ENCODE measurements at regions not wholly inside any gene's neighbourhood (a gene's known extent, or its start where the extent isn't known, plus 50 kb on each side); places are given as distances from the start of the nearest gene placed in this dataset.
"Not testable (repeated sequence)": the region's sequence is repeated elsewhere in the genome, so short reads cannot be mapped to it uniquely, and the experiment has no call there.

DNA sequence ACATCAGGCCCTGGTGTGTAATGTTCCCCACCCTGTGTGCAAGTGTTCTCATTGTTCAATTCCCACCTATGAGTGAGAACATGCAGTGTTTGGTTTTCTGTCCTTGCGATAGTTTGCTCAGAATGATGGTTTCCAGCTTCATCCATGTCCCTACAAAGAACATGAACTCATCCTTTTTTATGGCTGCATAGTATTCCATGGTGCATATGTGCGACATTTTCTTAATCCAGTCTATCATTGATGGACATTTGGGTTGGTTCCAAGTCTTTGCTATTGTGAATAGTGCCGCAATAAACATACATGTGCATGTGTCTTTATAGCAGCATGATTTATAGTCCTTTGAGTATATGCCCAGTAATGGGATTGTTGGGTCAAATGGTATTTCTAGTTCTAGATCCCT is 60.5 kb upstream of the PSME4 start:
- not testable (repeated sequence) for DNase-seq

DNA sequence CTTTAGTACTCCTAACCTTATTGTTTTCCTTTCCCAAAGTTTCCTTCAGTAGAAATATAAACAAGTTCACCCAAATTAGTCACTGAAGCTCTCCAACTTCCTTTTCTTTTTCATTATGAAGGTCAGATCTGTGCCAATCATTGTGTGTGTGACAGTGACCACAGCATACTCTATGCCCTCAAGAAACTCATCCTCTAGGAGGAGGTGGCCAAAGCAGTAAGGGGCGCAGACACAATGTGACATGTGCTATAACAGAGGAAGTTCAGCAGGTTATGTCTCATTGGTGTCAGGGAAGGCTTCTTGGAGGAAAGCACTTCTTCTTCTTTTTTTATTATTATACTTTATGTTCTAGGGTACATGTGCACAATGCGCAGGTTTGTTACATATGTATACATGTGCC is 60.0 kb upstream of the PSME4 start:
- no peak for DNase-seq

DNA sequence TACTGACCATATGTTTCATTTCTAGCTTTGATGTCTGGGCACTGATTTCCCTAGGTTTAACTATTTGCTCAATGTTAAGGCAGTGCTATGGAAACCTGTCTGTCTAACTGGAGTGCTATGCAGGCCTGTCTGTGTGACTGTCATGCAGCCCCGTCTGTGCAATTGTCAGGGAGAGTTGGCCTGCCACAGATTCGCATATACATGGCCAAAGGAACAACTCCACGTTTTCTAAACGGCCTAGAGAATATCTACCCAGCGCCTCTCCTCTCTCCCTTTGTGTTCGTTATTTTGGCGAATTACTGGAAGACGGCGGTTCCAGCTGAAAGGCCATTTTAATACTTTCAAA is 59.6 kb upstream of the PSME4 start:
- DNase-seq, result no peak

DNA sequence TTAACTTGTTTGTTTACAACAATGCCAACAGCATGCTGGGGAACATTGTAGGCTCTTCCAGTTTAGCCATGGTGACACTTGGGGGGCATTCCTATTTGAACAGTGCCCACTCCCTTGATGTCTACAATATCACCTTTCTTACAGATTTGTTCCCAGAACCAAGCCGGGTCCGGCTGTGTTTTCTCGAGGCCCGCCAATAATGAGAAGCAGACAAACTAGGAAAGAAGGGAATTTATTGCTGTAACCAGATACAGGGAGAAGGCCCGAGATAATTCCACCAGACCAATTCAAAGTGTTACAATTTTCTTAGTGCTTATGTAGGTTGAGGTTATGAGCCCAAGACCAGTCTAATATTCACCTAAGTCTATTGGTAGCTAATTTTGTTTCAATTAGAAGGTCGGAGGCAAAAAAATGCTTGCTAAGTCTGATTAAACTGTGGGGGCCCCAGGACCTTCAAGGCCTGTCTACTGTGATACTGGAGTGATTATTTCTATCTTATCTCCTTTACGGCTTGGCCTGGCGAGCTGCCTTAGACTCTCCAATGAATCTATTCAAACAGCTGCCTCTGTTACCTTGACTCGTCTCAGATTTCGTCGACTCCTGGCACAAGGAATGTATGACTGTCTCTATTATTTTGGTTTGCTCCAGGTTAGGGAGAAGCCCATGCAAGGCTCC is 59.1 kb upstream of the PSME4 start:
- DNase-seq, result no peak

DNA sequence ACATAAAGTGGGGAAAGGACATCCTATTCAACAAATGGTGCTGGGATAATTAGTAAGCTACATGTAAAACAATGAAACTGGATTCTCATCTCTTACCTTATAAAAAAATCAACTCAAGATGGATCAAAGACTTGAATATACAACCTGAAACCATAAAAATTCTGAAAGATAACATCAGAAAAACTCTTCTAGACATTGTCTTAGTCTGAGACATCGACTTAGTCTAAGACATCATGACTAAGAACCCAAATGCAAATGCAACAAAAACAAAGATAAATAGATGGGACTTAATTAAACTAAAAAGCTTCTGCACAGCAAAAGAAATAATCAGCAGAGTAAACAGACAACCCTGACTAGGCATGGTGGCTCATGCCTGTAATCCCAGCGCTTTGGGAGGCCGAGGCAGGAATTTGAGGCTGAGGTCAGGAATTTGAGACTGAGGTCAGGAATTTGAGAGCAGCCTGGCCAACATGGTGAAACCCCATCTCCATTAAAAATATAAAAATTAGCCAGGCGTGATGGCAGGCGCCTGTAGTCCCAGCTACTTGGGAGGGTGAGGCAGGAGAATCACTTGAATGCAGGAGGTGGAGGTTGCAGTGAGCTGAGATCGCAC is 54.8 kb upstream of the PSME4 start:
- DNase-seq, result not testable (repeated sequence)

DNA sequence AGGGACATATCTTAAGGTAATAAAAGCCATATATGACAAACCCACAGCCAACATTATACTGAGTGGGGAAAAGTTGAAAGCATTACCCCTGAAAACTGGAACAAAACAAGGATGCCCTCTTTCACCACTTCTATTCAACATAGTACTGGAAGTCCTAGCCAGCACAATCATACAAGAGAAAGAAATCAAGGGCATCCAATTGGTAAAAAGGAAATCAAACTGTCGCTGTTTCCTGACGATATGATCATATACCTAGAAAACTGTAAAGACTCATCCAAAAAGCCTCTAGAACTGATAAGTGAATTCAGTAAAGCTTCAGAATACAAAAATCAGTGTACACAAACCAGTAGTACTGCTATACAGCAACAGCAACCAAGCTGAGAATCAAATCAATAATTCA is 53.8 kb upstream of the PSME4 start:
- no peak for DNase-seq

DNA sequence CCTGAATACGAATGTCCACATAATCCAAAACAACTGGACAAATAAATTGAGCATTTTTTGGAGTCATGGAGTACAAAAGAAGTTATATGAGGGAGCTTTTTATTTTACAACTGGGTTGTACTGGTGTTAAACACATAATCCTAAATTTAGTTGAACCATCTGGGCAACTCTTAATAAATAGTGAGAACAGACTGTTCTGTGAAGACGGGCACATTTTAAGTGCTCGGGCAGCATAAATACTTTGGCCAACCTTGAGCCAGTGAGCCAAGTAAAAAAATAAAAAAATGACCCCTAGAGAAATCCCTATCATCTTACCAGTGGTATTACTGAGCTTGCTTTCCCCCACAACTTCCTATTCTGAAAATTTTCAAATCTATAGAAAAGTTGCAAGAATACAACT is 50.9 kb upstream of the PSME4 start:
- no peak for DNase-seq

DNA sequence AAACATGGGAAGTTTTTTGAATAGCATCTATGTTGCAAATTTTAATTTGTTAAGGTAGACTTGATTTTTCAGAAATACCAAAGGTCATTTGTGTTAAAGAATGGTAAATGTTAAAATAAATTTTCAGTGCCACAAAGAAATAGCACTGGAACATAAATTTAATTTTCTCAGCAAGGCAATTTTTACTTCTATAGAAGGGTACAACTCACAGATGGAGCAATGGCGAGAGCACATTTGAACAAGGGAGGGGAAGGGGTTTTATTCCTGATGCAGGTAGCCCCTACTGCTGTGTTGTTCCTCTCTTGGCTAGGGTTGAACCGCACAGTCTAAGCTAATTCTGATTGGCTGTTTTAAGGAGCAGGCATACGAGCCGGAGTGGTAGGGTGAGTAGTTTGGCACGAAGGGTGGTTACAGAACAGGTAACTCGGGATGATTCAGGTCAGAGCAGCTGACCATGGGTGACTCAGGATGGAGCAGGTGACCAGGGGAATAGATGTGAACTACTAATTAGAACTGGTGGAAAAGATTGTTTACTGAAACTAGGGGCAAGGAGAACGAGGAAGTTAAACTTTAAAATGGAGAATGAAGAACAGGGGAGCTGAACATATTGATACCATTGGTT is 50.1 kb upstream of the PSME4 start:
- no peak for DNase-seq
